CD4-positive, alpha-beta T cell (primary cell): ENCODE measurements at regions not wholly inside any gene's neighbourhood (a gene's known extent, or its start where the extent isn't known, plus 50 kb on each side); places are given as distances from the start of the nearest gene placed in this dataset.

Source experiments
- ATAC-seq: fragments of 200-7000 bp; cut with Tn5 transposase; one replicate; pipeline ENCODE4 v1.10.0; 2022; ENCODE audit warnings: mild to moderate bottlenecking; ENCODE audit not compliant: poor library complexity
- CTCF ChIA-PET: fragments of 350-600 bp; sonication (Branson Sonifier 250); formaldehyde crosslinking; loops from one replicate; lab custom pipeline; 2021; ENCODE audit warnings: antibody characterized with exemption, inconsistent platforms; lab: Charles Lee
- POLR2A ChIA-PET: fragments of 350-600 bp; sonication (Branson Sonifier 250); formaldehyde crosslinking; loops from one replicate; lab custom pipeline; 2021; ENCODE audit warnings: antibody characterized with exemption, inconsistent platforms; lab: Charles Lee
- DNase-seq, 14 experiments: peaks; one replicate each; pipeline ENCODE4 v3.0.0-alpha.2; 2013 to 2020; ENCODE audit warnings: mixed read lengths in 2 of 14
- H3K27ac ChIP-seq, 2 donors: one replicate each; pipeline versions ENCODE4 v1.5.1 to v1.7.0; 2013; ENCODE audit warnings: low read length in 2 of 2, low read depth in 1 of 2, mild to moderate bottlenecking in 1 of 2
- H3K27me3 ChIP-seq, 2 experiments: 1 replicate in 1 of 2; 2 replicates in 1 of 2; pipeline versions ENCODE4 v1.6.1 to v1.7.0; 2013; ENCODE audit warnings: low read length in 2 of 2, control low read depth in 1 of 2, mild to moderate bottlenecking in 1 of 2, moderate library complexity in 1 of 2; ENCODE audit not compliant: insufficient read depth in 2 of 2, control insufficient read depth in 1 of 2
- H3K36me3 ChIP-seq: one replicate; pipeline ENCODE4 v1.6.1; 2013; ENCODE audit warnings: low read length, control low read depth; ENCODE audit not compliant: insufficient read depth
- H3K4me1 ChIP-seq: one replicate; pipeline ENCODE4 v1.6.1; 2013; ENCODE audit warnings: low read length, control low read depth; ENCODE audit not compliant: insufficient read depth
- H3K4me3 ChIP-seq: one replicate; pipeline ENCODE4 v1.5.1; 2013; ENCODE audit warnings: mild to moderate bottlenecking, low read length, moderate library complexity
- H3K9me3 ChIP-seq, 2 experiments: 1 replicate in 1 of 2; 2 replicates in 1 of 2; pipeline versions ENCODE4 v1.6.1 to v1.7.0; 2013; ENCODE audit warnings: low read length in 2 of 2, mild to moderate bottlenecking in 2 of 2, control low read depth in 1 of 2, moderate library complexity in 1 of 2; ENCODE audit not compliant: control insufficient read depth in 1 of 2, insufficient read depth in 1 of 2
- H3K27ac Mint-ChIP-seq: one replicate; pipeline ENCODE4 v1.8.0; 2020; ENCODE audit warnings: mixed read lengths
- H3K27me3 Mint-ChIP-seq: one replicate; pipeline ENCODE4 v1.8.0; 2021; ENCODE audit warnings: mixed read lengths
- H3K36me3 Mint-ChIP-seq: one replicate; pipeline ENCODE4 v1.8.0; 2021; ENCODE audit warnings: low read depth, mixed read lengths
- H3K4me1 Mint-ChIP-seq: one replicate; pipeline ENCODE4 v1.8.0; 2021; ENCODE audit warnings: low read depth, mixed read lengths
- H3K4me3 Mint-ChIP-seq: one replicate; pipeline ENCODE4 v1.8.0; 2020; ENCODE audit warnings: mild to moderate bottlenecking, mixed read lengths
- H3K9me3 Mint-ChIP-seq: one replicate; pipeline ENCODE4 v1.8.0; 2020; ENCODE audit warnings: mixed read lengths
- intact Hi-C, 2 experiments: fragments of 100-400 bp; cut with DNase I in 1 of 2; cut with micrococcal nuclease in 1 of 2; formaldehyde crosslinking; loops; one replicate each; pipeline versions ENCODE4 v1.15.1 to v1.9.0; 2023 to 2025; cut with DNase I, micrococcal nuclease
- TF ChIP-seq, protein P1 (sequence below): fragments of 200-600 bp; IDR thresholded peaks from one replicate; pipeline ENCODE4 v1.8.0; 2022; ENCODE audit warnings: antibody characterized with exemption, mild to moderate bottlenecking

DNA sequence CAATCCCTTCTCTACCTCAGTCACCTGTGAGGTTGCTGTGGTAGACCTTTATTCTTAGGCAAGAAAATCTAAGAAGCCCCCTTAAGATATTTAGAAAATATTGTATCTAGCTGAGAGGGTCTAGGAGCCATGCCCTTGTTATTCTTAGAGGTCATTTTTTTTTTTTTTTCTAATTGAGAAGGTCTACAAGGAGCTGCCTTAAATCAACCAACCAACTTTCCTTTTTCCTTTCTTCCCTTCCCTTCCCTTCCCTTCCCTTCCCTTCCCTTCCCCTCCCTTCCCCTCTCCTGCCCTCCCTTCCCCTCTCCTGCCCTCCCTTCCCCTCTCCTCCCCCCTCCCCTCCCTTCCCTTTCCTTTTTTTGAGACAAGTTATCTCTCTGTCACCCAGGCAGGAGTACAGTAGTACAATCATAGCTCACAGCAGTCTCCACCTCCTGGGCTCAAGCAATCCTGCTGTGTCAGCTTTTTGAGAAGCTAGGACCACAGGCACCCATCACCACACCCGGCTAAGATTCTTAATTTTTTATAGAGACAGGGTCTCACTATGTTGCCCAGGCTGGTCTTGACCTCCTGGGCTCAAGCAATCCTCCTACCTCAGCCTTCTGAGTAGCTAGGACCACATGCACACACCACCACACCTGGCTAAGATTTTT, 668.4 kb upstream of the FBXO33 start:
- H3K9me3 Mint-ChIP-seq, result peaks cover 2% of the 10 kb centered on the region
- ATAC-seq (no peak), DNase-seq (no peak)
- no peaks in the 10 kb centered on the region for H3K27me3 Mint-ChIP-seq
- POLR2A ChIA-PET, result interaction anchor here (0.5 kb wide), 1 partner anchor 1753 kb away, joined by 3 read pairs; no protein-coding TSS in a partner anchor
- no peak overlapping the region for H3K27ac Mint-ChIP-seq
- no peaks in the 10 kb centered on the region for H3K4me1 Mint-ChIP-seq
- H3K27me3 ChIP-seq, result no peaks in the 10 kb centered on the region
- H3K4me1 ChIP-seq, result no peaks in the 10 kb centered on the region
- intact Hi-C loops, result no loop called here
- H3K4me3 Mint-ChIP-seq, result no peak overlapping the region
- no peak overlapping the region for H3K4me3 ChIP-seq
- TF ChIP-seq, protein P1, sequence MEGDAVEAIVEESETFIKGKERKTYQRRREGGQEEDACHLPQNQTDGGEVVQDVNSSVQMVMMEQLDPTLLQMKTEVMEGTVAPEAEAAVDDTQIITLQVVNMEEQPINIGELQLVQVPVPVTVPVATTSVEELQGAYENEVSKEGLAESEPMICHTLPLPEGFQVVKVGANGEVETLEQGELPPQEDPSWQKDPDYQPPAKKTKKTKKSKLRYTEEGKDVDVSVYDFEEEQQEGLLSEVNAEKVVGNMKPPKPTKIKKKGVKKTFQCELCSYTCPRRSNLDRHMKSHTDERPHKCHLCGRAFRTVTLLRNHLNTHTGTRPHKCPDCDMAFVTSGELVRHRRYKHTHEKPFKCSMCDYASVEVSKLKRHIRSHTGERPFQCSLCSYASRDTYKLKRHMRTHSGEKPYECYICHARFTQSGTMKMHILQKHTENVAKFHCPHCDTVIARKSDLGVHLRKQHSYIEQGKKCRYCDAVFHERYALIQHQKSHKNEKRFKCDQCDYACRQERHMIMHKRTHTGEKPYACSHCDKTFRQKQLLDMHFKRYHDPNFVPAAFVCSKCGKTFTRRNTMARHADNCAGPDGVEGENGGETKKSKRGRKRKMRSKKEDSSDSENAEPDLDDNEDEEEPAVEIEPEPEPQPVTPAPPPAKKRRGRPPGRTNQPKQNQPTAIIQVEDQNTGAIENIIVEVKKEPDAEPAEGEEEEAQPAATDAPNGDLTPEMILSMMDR, result no peak
- CTCF ChIA-PET, result no interaction called here
- no peaks in the 10 kb centered on the region for H3K36me3 ChIP-seq
- no peak overlapping the region for H3K27ac ChIP-seq
- no peaks in the 10 kb centered on the region for H3K36me3 Mint-ChIP-seq
- H3K9me3 ChIP-seq, result no peaks in the 10 kb centered on the region

DNA sequence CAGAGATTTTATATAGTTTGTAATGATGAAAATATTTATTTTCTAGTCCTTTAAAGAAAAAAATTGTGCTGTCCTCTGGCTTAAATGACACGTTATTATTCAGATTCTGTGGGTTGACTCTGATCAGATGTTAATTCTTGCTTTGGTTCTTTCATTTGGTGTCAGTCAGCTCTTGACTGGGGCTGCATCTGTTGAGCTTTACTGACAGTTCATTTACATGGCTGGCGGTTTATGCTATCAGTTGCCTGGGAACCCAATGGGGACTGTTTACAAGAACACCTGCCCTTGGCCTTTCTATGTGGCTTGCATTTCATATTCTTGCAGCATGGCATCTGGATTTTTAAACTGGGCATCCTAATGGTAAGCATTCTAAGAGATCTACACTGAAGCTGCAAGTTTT, 667.1 kb upstream of the FBXO33 start:
- Mint-ChIP-seq H3K4me1 (no peaks in the 10 kb centered on the region), H3K9me3 (peaks cover 2% of the 10 kb centered on the region), H3K4me3 (no peak overlapping the region), H3K27me3 (no peaks in the 10 kb centered on the region), H3K27ac (no peak overlapping the region), H3K36me3 (no peaks in the 10 kb centered on the region)
- H3K36me3 ChIP-seq, result no peaks in the 10 kb centered on the region
- H3K9me3 ChIP-seq, result no peaks in the 10 kb centered on the region
- no peak for ATAC-seq
- ChIA-PET POLR2A (no interaction called here), CTCF (no interaction called here)
- no peaks in the 10 kb centered on the region for H3K27me3 ChIP-seq
- H3K4me3 ChIP-seq, result no peak overlapping the region
- no peaks in the 10 kb centered on the region for H3K4me1 ChIP-seq
- no peak overlapping the region for H3K27ac ChIP-seq
- TF ChIP-seq, protein P1, result no peak
- intact Hi-C loops, result no loop called here
- DNase-seq, result no peak

DNA sequence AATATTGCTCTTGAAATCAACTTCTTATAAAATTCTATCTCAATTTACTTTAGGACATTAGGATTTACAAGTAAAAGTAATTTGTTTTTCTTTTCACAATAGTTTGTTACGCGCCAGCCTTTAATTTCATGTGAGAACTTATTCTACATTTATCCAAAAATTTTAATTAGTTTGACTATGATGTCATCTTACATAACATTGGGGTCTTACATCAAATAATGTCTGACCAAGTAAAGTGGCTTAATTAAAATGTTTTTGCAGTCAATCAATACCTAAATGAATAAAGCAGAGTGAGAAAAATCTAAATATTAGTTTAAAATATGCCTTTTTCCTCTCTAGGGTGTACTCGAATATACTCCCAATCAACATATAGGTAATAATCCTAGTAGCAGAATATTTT, 666.2 kb upstream of the FBXO33 start:
- TF ChIP-seq, protein P1, result no peak
- Mint-ChIP-seq H3K27ac (no peak overlapping the region), H3K27me3 (no peaks in the 10 kb centered on the region), H3K4me1 (no peaks in the 10 kb centered on the region), H3K9me3 (peaks cover 2% of the 10 kb centered on the region), H3K4me3 (no peak overlapping the region), H3K36me3 (no peaks in the 10 kb centered on the region)
- no peaks in the 10 kb centered on the region for H3K27me3 ChIP-seq
- no peak overlapping the region for H3K4me3 ChIP-seq
- no peak overlapping the region for H3K27ac ChIP-seq
- intact Hi-C loops, result no loop called here
- ChIA-PET POLR2A (no interaction called here), CTCF (no interaction called here)
- no peaks in the 10 kb centered on the region for H3K36me3 ChIP-seq
- no peak for ATAC-seq
- H3K4me1 ChIP-seq, result no peaks in the 10 kb centered on the region
- DNase-seq, result no peak
- H3K9me3 ChIP-seq, result no peaks in the 10 kb centered on the region
